ENCODE measurements at regions not wholly inside any gene's neighbourhood (a gene's known extent, or its start where the extent isn't known, plus 50 kb on each side); places are given as distances from the start of the nearest gene placed in this dataset.
A peak's percentile ranks its signal among the peaks of the same experiment; 100 is the strongest.

- Histone ChIP-seq H3K9ac (ENCODE audit: low read length) (no peak overlapping the region), H3K4me1 (ENCODE audit: low read length) (peaks cover 4% of the 10 kb centered on the region; the same call in 1 of the 2 replicates), H2AFZ (ENCODE audit: low read depth, low read length) (peak overlapping the region; percentile 72), H3K27ac (ENCODE audit: low read length) (no peak overlapping the region), H3K36me3 (replicated peaks; ENCODE audit: low read depth, low read length) (no peaks in the 10 kb centered on the region), H3K9me3 (ENCODE audit: insufficient read depth, low read length) (no peaks in the 10 kb centered on the region), H3K27me3 (ENCODE audit: low read depth, low read length) (no peaks in the 10 kb centered on the region), H3K4me3 (ENCODE audit: low read length) (no peak overlapping the region), H3K79me2 (ENCODE audit: low read length) (no peaks in the 10 kb centered on the region), H3K4me2 (ENCODE audit: low read length) (peak overlapping the region; percentile 38), H4K20me1 (ENCODE audit: insufficient read depth, low read length) (no peaks in the 10 kb centered on the region)
- no peak for TF ChIP-seq EZH2phosphoT487 (IDR thresholded peaks at IDR 0.05; ENCODE audit: low read depth)
- TF ChIP-seq CTCF (IDR thresholded peaks at IDR 0.05; ENCODE audit: low read depth, low read length): peak; percentile 31; the same call in 1 of the 2 replicates
These were observed 81.2 kb upstream of the RAB3GAP2 start for GRCh38 chr1:220353229-220354012.

- Histone ChIP-seq H4K20me1 (ENCODE audit: insufficient read depth, low read length) (no peaks in the 10 kb centered on the region), H3K9ac (ENCODE audit: low read length) (no peak overlapping the region), H3K4me3 (ENCODE audit: low read length) (no peak overlapping the region), H3K27ac (ENCODE audit: low read length) (no peak overlapping the region), H3K9me3 (ENCODE audit: insufficient read depth, low read length) (no peaks in the 10 kb centered on the region), H2AFZ (ENCODE audit: low read depth, low read length) (no peak overlapping the region), H3K27me3 (ENCODE audit: low read depth, low read length) (no peaks in the 10 kb centered on the region), H3K79me2 (ENCODE audit: low read length) (no peaks in the 10 kb centered on the region), H3K4me2 (ENCODE audit: low read length) (no peak overlapping the region), H3K4me1 (ENCODE audit: low read length) (no peaks in the 10 kb centered on the region), H3K36me3 (replicated peaks; ENCODE audit: low read depth, low read length) (no peaks in the 10 kb centered on the region)
- TF ChIP-seq EZH2phosphoT487 (IDR thresholded peaks at IDR 0.05; ENCODE audit: low read depth) (no peak), CTCF (IDR thresholded peaks at IDR 0.05; ENCODE audit: low read depth, low read length) (no peak)
These were observed 76.0 kb upstream of the RAB3GAP2 start for GRCh38 chr1:220348211-220348610.

GRCh38 chr1:220347654-220348175 is 75.5 kb upstream of the RAB3GAP2 start:
- Histone ChIP-seq H3K27ac (ENCODE audit: low read length) (no peak overlapping the region), H3K4me2 (ENCODE audit: low read length) (no peak overlapping the region), H2AFZ (ENCODE audit: low read depth, low read length) (no peak overlapping the region)

More at GRCh38 chr1:220347654-220348175, 75.5 kb upstream of the RAB3GAP2 start:
- Histone ChIP-seq H3K9me3 (ENCODE audit: insufficient read depth, low read length) (no peaks in the 10 kb centered on the region), H3K79me2 (ENCODE audit: low read length) (no peaks in the 10 kb centered on the region), H4K20me1 (ENCODE audit: insufficient read depth, low read length) (no peaks in the 10 kb centered on the region), H3K36me3 (replicated peaks; ENCODE audit: low read depth, low read length) (no peaks in the 10 kb centered on the region), H3K9ac (ENCODE audit: low read length) (no peak overlapping the region), H3K27me3 (ENCODE audit: low read depth, low read length) (no peaks in the 10 kb centered on the region), H3K4me3 (ENCODE audit: low read length) (no peak overlapping the region), H3K4me1 (ENCODE audit: low read length) (no peaks in the 10 kb centered on the region)
- TF ChIP-seq CTCF (IDR thresholded peaks at IDR 0.05; ENCODE audit: low read depth, low read length) (no peak), EZH2phosphoT487 (IDR thresholded peaks at IDR 0.05; ENCODE audit: low read depth) (no peak)

Data from OCI-LY3 (cell line).